ENCODE measurements at regions not wholly inside any gene's neighbourhood (a gene's known extent, or its start where the extent isn't known, plus 50 kb on each side); places are given as distances from the start of the nearest gene placed in this dataset.

GRCh38 chr3:117708601-117709000 is 999.0 kb downstream of the TUSC7 start:
- DNase-seq (ENCODE audit: low spot score), result no peak

GRCh38 chr3:117709108-117709507 is 999.5 kb downstream of the TUSC7 start:
- DNase-seq (ENCODE audit: low spot score), result no peak

- DNase-seq (ENCODE audit: low spot score), result no peak
These were observed 1000.9 kb downstream of the TUSC7 start for GRCh38 chr3:117710501-117710900.

GRCh38 chr3:117719316-117719926 is 1009.8 kb downstream of the TUSC7 start:
- DNase-seq (ENCODE audit: low spot score), result peak; percentile 12

GRCh38 chr3:117721866-117722265 is 1012.3 kb downstream of the TUSC7 start:
- no peak for DNase-seq (ENCODE audit: low spot score)

- no peak for DNase-seq (ENCODE audit: low spot score)
These were observed 1013.3 kb downstream of the TUSC7 start for GRCh38 chr3:117722856-117723255.

GRCh38 chr3:117723825-117724224 is 1014.2 kb downstream of the TUSC7 start:
- DNase-seq (ENCODE audit: low spot score), result no peak

- DNase-seq (ENCODE audit: low spot score), result no peak
These were observed 1015.7 kb downstream of the TUSC7 start for GRCh38 chr3:117725314-117725713.

GRCh38 chr3:117726776-117727175 is 1017.2 kb downstream of the TUSC7 start:
- no peak for DNase-seq (ENCODE audit: low spot score)

- DNase-seq (ENCODE audit: low spot score), result no peak
These were observed 1018.6 kb downstream of the TUSC7 start for GRCh38 chr3:117728226-117728625.

- DNase-seq (ENCODE audit: low spot score), result no peak
These were observed 1024.9 kb downstream of the TUSC7 start for GRCh38 chr3:117734496-117734895.

- peak; percentile 13 for DNase-seq (ENCODE audit: low spot score)
These were observed 1026.0 kb downstream of the TUSC7 start for GRCh38 chr3:117735481-117736101.

GRCh38 chr3:117736846-117737245 is 1027.3 kb downstream of the TUSC7 start:
- no peak for DNase-seq (ENCODE audit: low spot score)

GRCh38 chr3:117743993-117744392 is 1034.4 kb downstream of the TUSC7 start:
- no peak for DNase-seq (ENCODE audit: low spot score)

GRCh38 chr3:117744935-117745334 is 1035.4 kb downstream of the TUSC7 start:
- no peak for DNase-seq (ENCODE audit: low spot score)

GRCh38 chr3:117745516-117745915 is 1035.9 kb downstream of the TUSC7 start:
- DNase-seq (ENCODE audit: low spot score), result no peak

- no peak for DNase-seq (ENCODE audit: low spot score)
These were observed 1036.5 kb downstream of the TUSC7 start for GRCh38 chr3:117746066-117746465.

- DNase-seq (ENCODE audit: low spot score), result no peak
These were observed 1038.6 kb downstream of the TUSC7 start for GRCh38 chr3:117748131-117748530.

- no peak for DNase-seq (ENCODE audit: low spot score)
These were observed 1041.2 kb downstream of the TUSC7 start for GRCh38 chr3:117750674-117751269.

- DNase-seq (ENCODE audit: low spot score), result no peak
These were observed 1042.1 kb downstream of the TUSC7 start for GRCh38 chr3:117751651-117752050.

- DNase-seq (ENCODE audit: low spot score), result peak; percentile 71
These were observed 1043.6 kb downstream of the TUSC7 start for GRCh38 chr3:117752984-117753717.

GRCh38 chr3:117754058-117754457 is 1044.5 kb downstream of the TUSC7 start:
- no peak for DNase-seq (ENCODE audit: low spot score)

- DNase-seq (ENCODE audit: low spot score), result no peak
These were observed 1045.3 kb downstream of the TUSC7 start for GRCh38 chr3:117754841-117755240.
